Upper lobe of right lung (tissue), 1 donor: ENCODE measurements at regions not wholly inside any gene's neighbourhood (a gene's known extent, or its start where the extent isn't known, plus 50 kb on each side); places are given as distances from the start of the nearest gene placed in this dataset.

Experiments used
- ATAC-seq: fragments of 200-7000 bp; cut with Tn5 transposase; one replicate; pipeline ENCODE4 v1.9.1; 2020; ENCODE audit warnings: mild to moderate bottlenecking, moderate library complexity
- DNase-seq: peaks from one replicate; pipeline ENCODE4 v3.0.0-alpha.2; 2020
- H3K27ac ChIP-seq: fragments of 200-600 bp; one replicate; pipeline ENCODE4 v1.8.0; 2022
- H3K27me3 ChIP-seq: fragments of 200-600 bp; one replicate; pipeline ENCODE4 v1.8.0; 2022; ENCODE audit warnings: mild to moderate bottlenecking
- H3K36me3 ChIP-seq: fragments of 200-600 bp; one replicate; pipeline ENCODE4 v1.8.0; 2022
- H3K4me1 ChIP-seq: fragments of 200-600 bp; one replicate; pipeline ENCODE4 v1.8.0; 2022
- H3K4me3 ChIP-seq: fragments of 200-600 bp; one replicate; pipeline ENCODE4 v1.8.0; 2022; ENCODE audit warnings: mild to moderate bottlenecking
- H3K9me3 ChIP-seq: fragments of 200-600 bp; one replicate; pipeline ENCODE4 v1.8.0; 2022
- intact Hi-C: fragments of 100-400 bp; cut with DNase I; formaldehyde crosslinking; loops from one replicate; pipeline ENCODE4 v1.11.0; 2022
- TF ChIP-seq, protein P1 (sequence below): fragments of 200-600 bp; IDR thresholded peaks from one replicate; pipeline ENCODE4 v1.8.0; 2022; ENCODE audit warnings: antibody characterized with exemption
- donor health status: DM: no; HTN: yes; CAD: no; lungs with severe emphysema.

DNA sequence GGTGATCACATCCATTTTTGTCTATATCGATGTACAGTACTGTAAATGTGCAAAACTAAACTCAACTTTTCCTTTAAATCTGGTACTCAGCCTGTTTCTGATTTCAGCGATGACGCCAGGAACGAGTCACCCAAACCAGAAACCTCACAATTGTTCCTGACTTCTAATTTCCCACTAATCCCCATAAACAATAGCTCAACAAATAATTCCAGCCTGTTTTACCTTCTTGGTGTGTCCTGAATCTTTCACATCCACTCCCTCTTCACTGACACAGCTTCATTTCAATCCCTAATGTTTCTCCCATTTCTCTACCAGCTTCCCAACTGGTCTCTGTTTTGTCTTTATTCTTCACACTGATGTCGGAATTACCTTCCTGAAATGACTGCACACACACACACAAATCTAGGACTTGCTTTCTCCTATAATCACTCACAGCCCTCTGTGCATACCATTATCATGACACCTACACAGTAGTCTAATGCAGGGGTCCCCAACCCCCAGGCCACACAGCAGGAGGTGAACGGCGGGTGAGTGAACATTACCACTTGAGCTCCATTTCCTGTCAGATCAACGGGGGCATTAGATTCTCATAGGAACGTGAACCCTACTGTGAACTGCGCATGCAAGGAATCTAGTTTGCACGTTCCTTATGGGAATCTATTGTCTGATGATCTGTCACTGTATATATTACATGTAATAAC lies 97.8 kb upstream of the SLC30A5 start:
- Histone ChIP-seq H3K4me1 (peaks cover 3% of the 10 kb centered on the region), H3K36me3 (no peaks in the 10 kb centered on the region), H3K27ac (no peak overlapping the region), H3K4me3 (no peak overlapping the region), H3K27me3 (no peaks in the 10 kb centered on the region), H3K9me3 (no peaks in the 10 kb centered on the region)
- intact Hi-C loops, result no loop called here
- no peak for DNase-seq
- no peak for ATAC-seq
- TF ChIP-seq, protein P1, sequence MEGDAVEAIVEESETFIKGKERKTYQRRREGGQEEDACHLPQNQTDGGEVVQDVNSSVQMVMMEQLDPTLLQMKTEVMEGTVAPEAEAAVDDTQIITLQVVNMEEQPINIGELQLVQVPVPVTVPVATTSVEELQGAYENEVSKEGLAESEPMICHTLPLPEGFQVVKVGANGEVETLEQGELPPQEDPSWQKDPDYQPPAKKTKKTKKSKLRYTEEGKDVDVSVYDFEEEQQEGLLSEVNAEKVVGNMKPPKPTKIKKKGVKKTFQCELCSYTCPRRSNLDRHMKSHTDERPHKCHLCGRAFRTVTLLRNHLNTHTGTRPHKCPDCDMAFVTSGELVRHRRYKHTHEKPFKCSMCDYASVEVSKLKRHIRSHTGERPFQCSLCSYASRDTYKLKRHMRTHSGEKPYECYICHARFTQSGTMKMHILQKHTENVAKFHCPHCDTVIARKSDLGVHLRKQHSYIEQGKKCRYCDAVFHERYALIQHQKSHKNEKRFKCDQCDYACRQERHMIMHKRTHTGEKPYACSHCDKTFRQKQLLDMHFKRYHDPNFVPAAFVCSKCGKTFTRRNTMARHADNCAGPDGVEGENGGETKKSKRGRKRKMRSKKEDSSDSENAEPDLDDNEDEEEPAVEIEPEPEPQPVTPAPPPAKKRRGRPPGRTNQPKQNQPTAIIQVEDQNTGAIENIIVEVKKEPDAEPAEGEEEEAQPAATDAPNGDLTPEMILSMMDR, result no peak

DNA sequence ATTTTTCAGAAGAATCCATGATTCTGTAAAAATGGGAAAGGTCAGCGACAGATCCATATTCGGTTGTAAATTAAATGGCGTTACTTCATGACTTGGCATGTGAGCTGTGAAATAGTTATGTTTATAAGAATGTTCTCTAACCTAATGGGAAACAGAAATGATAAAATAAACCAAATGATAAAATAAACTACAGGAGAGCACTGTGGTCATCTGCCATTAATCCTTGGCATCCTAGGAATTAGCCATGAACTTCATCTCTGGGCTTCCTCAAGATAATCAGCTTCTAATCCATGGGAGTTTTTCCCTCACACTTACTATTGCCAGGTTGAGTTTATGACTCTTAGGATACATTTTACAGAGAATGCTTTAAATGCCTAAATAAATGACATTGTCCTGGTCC lies 94.6 kb upstream of the SLC30A5 start:
- no peak overlapping the region for H3K4me3 ChIP-seq
- intact Hi-C loops, result no loop called here
- TF ChIP-seq, protein P1, result no peak
- peaks cover 3% of the 10 kb centered on the region for H3K4me1 ChIP-seq
- ATAC-seq, result no peak
- no peaks in the 10 kb centered on the region for H3K36me3 ChIP-seq
- no peak for DNase-seq
- H3K27ac ChIP-seq, result no peak overlapping the region
- no peaks in the 10 kb centered on the region for H3K27me3 ChIP-seq
- H3K9me3 ChIP-seq, result no peaks in the 10 kb centered on the region

DNA sequence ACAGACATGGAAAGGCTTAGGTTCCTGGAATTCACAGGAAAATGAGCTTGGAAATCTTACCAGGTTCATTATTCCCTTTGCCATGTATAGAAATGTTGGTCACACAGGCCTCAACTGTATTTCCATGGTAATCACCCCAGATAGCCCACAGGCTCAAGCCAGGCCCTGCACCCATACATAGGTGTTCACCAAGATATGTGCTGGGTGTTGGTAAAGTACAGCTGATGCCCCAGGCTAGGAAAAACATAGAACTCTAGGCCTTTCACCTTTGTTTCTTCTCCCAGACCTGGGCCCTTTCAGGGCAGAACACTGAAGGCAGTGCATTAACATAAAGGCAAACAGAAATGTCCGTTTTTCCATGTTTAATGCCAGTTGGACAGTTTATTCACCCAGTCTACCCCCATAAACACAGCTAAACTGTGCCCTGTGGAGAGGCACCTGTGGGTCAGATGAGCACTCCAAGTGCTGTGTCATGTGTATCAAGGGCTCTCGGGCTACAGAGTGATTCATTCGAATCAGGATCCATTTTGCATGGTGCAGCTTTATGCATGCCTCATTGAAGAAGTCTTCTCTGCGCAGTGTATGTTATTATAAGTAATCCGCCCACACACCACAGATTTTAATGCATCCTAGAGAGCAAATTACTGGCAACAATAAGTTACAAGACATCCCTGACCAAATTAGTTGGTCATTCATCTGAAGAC lies 93.4 kb upstream of the SLC30A5 start:
- Histone ChIP-seq H3K9me3 (no peaks in the 10 kb centered on the region), H3K27me3 (no peaks in the 10 kb centered on the region), H3K27ac (no peak overlapping the region), H3K36me3 (no peaks in the 10 kb centered on the region), H3K4me1 (peaks cover 1% of the 10 kb centered on the region), H3K4me3 (no peak overlapping the region)
- no peak for ATAC-seq
- no peak for DNase-seq
- intact Hi-C loops, result no loop called here
- TF ChIP-seq, protein P1, result no peak

DNA sequence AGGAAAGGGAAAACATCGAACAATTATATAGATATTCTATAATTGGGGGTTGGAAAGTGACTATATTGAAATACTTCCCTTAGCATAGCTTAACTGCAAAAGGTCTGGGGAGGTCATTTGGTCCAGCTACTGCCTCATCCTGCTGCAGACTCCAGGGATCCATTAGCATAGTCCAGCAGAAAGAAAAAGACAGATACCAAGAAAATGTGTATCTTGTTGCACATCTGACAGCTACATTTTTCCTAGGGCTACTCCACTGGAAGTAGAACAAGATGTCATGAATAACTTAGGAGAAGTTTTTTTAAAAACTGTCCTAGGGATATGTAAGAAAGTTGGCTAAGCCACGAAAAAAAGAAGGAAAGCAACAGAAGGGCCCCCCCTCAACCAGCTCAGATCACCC lies 92.9 kb upstream of the SLC30A5 start:
- Histone ChIP-seq H3K4me1 (no peaks in the 10 kb centered on the region), H3K27me3 (no peaks in the 10 kb centered on the region), H3K27ac (no peak overlapping the region), H3K36me3 (no peaks in the 10 kb centered on the region), H3K4me3 (no peak overlapping the region), H3K9me3 (no peaks in the 10 kb centered on the region)
- TF ChIP-seq, protein P1, result no peak
- intact Hi-C loops, result no loop called here
- ATAC-seq, result no peak
- no peak for DNase-seq

DNA sequence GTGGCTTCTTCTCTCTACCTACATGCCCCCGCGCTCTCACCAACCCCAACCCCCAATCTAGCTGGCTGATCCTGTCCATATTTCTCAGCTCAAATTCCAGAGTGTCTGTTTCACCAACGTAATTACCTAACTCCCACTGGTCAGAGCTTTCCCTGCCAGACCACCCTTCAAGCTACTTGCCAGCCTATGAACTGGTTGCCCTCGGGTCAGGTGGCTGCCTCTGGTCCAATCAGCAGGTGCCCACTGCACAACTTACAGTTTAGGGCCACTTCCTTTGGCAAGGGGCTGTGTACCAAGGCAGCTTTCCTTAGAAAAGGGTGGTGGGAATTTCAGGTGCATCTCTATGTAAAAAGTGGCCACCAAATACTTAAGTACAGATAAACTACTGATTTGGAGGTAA lies 92.2 kb upstream of the SLC30A5 start:
- Histone ChIP-seq H3K27ac (no peak overlapping the region), H3K27me3 (no peaks in the 10 kb centered on the region), H3K9me3 (no peaks in the 10 kb centered on the region), H3K4me1 (no peaks in the 10 kb centered on the region), H3K36me3 (no peaks in the 10 kb centered on the region), H3K4me3 (no peak overlapping the region)
- ATAC-seq, result no peak
- TF ChIP-seq, protein P1, result no peak
- intact Hi-C loops, result no loop called here
- no peak for DNase-seq
